AG10803 (cell line): ENCODE measurements at regions not wholly inside any gene's neighbourhood (a gene's known extent, or its start where the extent isn't known, plus 50 kb on each side); places are given as distances from the start of the nearest gene placed in this dataset.

ENCODE experiments used
- DNase-seq: peaks from one replicate; pipeline ENCODE4 v3.0.0; 2010; ENCODE audit warnings: low read depth
- H3K4me3 ChIP-seq: 2 replicates; pipeline ENCODE4 v1.5.1; 2011; ENCODE audit warnings: mild to moderate bottlenecking, low read length, control low read depth
- TF ChIP-seq, protein P1 (sequence below): conservative IDR thresholded peaks from 2 replicates; pipeline ENCODE4 v1.5.1; 2011; ENCODE audit warnings: mild to moderate bottlenecking, low read length, control low read depth, inconsistent platforms

DNA sequence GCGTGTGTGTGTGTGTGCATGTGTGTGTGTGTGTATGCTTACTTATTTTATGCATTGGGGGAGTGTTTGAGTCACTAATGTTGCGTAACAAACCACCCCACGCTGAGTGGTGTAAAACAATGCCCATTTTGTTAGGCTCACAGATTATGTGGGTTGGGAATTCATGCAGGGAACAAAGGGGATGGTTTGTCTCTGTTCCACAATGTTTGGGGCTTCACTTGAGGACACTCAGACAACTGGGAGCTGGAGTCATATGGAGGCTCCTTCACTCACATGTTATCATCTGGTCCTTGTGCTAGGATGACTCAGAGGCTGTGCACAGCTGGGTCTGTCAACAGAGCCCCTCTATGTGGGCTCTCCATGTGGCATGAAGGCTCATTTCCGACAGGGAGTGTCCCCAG is 51.3 kb upstream of the LARGE1 start:
- no peak overlapping the region for H3K4me3 ChIP-seq
- DNase-seq = no peak
- TF ChIP-seq, protein P1, sequence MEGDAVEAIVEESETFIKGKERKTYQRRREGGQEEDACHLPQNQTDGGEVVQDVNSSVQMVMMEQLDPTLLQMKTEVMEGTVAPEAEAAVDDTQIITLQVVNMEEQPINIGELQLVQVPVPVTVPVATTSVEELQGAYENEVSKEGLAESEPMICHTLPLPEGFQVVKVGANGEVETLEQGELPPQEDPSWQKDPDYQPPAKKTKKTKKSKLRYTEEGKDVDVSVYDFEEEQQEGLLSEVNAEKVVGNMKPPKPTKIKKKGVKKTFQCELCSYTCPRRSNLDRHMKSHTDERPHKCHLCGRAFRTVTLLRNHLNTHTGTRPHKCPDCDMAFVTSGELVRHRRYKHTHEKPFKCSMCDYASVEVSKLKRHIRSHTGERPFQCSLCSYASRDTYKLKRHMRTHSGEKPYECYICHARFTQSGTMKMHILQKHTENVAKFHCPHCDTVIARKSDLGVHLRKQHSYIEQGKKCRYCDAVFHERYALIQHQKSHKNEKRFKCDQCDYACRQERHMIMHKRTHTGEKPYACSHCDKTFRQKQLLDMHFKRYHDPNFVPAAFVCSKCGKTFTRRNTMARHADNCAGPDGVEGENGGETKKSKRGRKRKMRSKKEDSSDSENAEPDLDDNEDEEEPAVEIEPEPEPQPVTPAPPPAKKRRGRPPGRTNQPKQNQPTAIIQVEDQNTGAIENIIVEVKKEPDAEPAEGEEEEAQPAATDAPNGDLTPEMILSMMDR = no peak

DNA sequence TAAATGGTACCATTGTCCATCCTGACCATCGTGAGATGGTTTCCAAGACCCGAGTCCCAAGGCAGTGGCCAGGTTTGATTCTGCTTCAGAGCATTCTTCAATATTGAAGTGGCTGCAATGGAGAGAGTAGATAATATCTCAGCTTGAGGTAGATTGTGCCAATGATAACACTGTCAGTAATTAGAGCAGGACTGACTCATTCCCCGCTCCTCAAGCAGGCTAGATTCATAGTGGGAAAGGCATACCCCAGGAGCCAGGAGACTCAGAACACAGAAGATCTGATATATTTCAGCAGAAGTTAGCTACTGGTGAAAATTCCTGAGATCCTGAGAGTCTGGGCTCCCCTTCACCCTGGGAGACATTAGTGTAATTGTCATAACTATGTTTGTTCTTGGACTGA is 55.6 kb upstream of the LARGE1 start:
- DNase-seq = no peak
- TF ChIP-seq, protein P1 = no peak
- no peak overlapping the region for H3K4me3 ChIP-seq

DNA sequence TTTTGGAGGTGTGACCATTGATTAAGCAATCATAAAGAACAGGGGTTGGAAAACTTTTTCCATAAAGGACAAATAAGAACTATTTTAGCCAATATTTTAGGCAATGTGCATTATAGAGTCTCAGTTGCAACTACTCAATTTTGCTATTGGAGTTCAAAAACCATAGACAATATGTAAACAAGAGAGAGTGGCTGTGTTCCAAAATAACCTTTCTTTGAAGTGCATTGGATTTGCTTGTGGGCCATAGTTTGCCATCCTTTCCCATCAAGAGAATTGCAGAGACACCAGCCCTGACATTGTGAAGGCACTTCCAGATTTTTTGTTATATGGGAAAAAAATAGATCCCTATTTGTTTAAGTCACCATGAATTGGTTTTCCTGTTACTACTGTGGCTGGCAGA is 63.3 kb upstream of the LARGE1 start:
- TF ChIP-seq, protein P1 = no peak
- no peak for DNase-seq
- H3K4me3 ChIP-seq = no peak overlapping the region

DNA sequence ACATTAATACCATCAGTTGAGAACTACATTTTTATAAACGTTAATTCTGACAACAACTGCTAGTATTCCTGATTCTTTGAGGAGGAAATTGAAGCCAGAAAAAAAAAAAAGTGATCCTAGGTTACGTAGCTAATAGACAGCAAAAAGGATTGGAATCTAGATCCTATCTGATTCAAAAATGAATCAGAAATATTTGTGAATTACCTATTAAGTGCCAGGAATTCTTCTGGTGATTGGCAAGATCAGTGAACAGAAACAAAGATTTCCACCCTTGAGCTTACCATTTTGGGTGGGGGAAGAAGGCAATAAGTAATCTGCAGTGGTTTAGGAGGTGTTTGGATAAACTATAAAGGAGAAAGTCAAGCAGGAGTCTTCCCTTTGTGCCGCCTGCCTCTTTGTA is 63.9 kb upstream of the LARGE1 start:
- DNase-seq = no peak
- TF ChIP-seq, protein P1 = no peak
- H3K4me3 ChIP-seq = no peak overlapping the region

DNA sequence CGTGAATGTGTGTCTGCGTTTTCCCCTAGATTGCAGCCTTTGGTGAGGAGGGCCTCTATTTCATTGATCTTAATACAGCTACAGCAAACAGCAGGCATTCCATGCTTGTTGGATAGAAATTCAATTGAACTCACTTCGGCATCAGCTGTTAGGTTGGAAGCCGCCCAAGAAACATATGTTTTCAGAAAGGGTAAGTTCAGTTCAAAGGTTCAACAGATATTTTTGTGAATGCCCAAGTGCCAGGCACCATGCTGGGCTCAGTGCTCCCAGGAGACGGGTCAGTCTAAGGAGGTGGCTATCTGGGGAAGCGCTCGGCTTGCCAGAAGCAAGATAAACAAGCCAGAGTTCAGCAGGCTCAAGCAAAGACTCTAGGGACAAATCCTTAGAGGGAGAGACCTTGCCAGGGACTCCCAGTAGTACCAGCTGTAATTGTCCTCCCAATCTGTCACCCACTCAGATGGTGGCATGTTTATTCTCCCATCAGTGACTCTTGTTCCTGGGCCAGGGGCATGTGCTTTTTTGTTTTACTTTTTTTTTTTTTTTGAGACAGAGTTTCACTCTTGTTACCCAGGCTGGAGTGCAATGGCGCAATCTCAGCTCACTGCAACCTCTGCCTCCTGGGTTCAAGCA is 64.5 kb upstream of the LARGE1 start:
- no peak for DNase-seq
- no peak overlapping the region for H3K4me3 ChIP-seq
- TF ChIP-seq, protein P1 = no peak

DNA sequence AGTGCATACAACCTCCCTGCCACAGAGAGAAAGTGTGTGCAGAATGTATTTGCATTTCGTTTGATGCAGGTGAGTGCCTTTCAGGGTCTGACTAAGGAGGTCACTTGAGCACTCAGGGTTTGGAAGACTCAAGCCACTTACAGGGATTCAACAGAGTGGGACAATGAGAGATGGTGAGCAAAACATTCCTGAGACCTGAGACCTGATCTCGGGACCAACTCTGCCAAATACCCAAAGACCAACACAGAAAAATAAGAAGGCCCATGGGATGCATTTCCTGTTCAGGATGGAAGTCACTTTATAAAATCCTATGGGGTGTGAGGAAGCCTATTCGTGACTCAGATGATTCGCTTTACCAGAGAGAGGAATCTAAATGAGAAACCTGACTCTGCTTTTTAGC is 65.2 kb upstream of the LARGE1 start:
- TF ChIP-seq, protein P1 = no peak
- H3K4me3 ChIP-seq = no peak overlapping the region

DNA sequence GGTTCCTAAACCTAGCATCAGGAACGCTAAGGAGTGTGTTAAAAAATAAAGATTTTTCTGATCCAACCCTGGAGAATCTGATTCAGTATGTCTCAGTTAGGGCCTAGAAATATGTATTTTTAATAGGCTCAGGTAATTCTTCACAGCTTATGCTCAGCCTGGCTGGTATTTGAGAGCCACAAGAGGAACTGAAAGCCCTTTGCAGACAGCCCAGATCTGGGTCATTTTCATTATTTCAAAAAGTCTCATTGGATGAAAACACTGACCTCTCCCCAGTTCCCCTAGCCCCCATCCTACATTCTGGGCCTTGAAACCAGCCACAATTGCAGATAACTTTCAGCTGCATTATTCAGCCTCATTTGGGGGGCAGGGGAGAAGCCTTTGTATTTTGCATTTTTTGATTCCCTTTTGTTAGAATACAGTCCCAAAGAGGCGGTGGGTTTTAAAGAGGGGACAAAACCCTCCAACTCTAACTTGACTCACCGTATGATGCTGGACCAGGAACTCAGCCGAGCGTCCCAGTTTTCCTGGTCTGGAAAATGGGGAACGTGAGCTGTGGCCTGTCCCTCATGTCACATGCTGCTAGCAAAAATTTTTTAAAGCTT is 66.0 kb upstream of the LARGE1 start:
- TF ChIP-seq, protein P1 = no peak
- H3K4me3 ChIP-seq = no peak overlapping the region
- DNase-seq = no peak

More for the DNA sequence above, 65.2 kb upstream of the LARGE1 start:
- DNase-seq = no peak
